Hepatocyte (in vitro differentiated cells): ENCODE measurements at regions not wholly inside any gene's neighbourhood (a gene's known extent, or its start where the extent isn't known, plus 50 kb on each side); places are given as distances from the start of the nearest gene placed in this dataset.

Experiments
- CTCF ChIP-seq: fragments of 200-600 bp; sonication (generic); IDR thresholded peaks from 2 replicates; pipeline ENCODE4 v1.5.1; 2016; ENCODE audit warnings: antibody characterized with exemption, mild to moderate bottlenecking; ENCODE audit not compliant: poor library complexity
- EZH2 ChIP-seq: fragments of 200-600 bp; sonication (generic); IDR thresholded peaks from 2 replicates; pipeline ENCODE4 v1.6.1; 2016; ENCODE audit warnings: antibody characterized with exemption, mild to moderate bottlenecking, borderline replicate concordance

GRCh38 chr15:95644100-95644875 lies 686.2 kb upstream of the NR2F2 start:
- TF ChIP-seq EZH2, result no peak
- TF ChIP-seq CTCF, result no peak
